ENCODE measurements at regions not wholly inside any gene's neighbourhood (a gene's known extent, or its start where the extent isn't known, plus 50 kb on each side); places are given as distances from the start of the nearest gene placed in this dataset.
"Not testable (repeated sequence)": the region's sequence is repeated elsewhere in the genome, so short reads cannot be mapped to it uniquely, and the experiment has no call there.

GRCh38 chr18:1848716-1849115 is 722.6 kb downstream of the METTL4 start:
- TF ChIP-seq CTCF (IDR thresholded peaks at IDR 0.05; ENCODE audit: low read depth, low read length, missing control alignments): no peak
- DNase-seq (ENCODE audit: low read depth): no peak
- H3K4me3 ChIP-seq (ENCODE audit: low read depth, low read length): no peak overlapping the region

- no peak for DNase-seq (ENCODE audit: low read depth)
- H3K4me3 ChIP-seq (ENCODE audit: low read depth, low read length): no peak overlapping the region
- no peak for TF ChIP-seq CTCF (IDR thresholded peaks at IDR 0.05; ENCODE audit: low read depth, low read length, missing control alignments)
These were observed 721.9 kb downstream of the METTL4 start for GRCh38 chr18:1849386-1849785.

- not testable (repeated sequence) for H3K4me3 ChIP-seq (ENCODE audit: low read depth, low read length); DNase-seq (ENCODE audit: low read depth)
These were observed 714.0 kb downstream of the METTL4 start for GRCh38 chr18:1857281-1857680.

GRCh38 chr18:1861473-1861872 is 709.8 kb downstream of the METTL4 start:
- TF ChIP-seq CTCF (IDR thresholded peaks at IDR 0.05; ENCODE audit: low read depth, low read length, missing control alignments): no peak

GRCh38 chr18:1865869-1866268 is 705.4 kb downstream of the METTL4 start:
- no peak overlapping the region for H3K4me3 ChIP-seq (ENCODE audit: low read depth, low read length)
- no peak for DNase-seq (ENCODE audit: low read depth)
- TF ChIP-seq CTCF (IDR thresholded peaks at IDR 0.05; ENCODE audit: low read depth, low read length, missing control alignments): no peak

More at GRCh38 chr18:1861473-1861872, 709.8 kb downstream of the METTL4 start:
- no peak for DNase-seq (ENCODE audit: low read depth)
- H3K4me3 ChIP-seq (ENCODE audit: low read depth, low read length): no peak overlapping the region

GRCh38 chr18:1872274-1872673 is 699.0 kb downstream of the METTL4 start:
- H3K4me3 ChIP-seq (ENCODE audit: low read depth, low read length): no peak overlapping the region
- no peak for TF ChIP-seq CTCF (IDR thresholded peaks at IDR 0.05; ENCODE audit: low read depth, low read length, missing control alignments)
- no peak for DNase-seq (ENCODE audit: low read depth)

- TF ChIP-seq CTCF (IDR thresholded peaks at IDR 0.05; ENCODE audit: low read depth, low read length, missing control alignments): no peak
- DNase-seq (ENCODE audit: low read depth): no peak
- H3K4me3 ChIP-seq (ENCODE audit: low read depth, low read length): no peak overlapping the region
These were observed 696.1 kb downstream of the METTL4 start for GRCh38 chr18:1875219-1875618.

GRCh38 chr18:1884623-1885022 is 686.7 kb downstream of the METTL4 start:
- DNase-seq (ENCODE audit: low read depth): no peak
- no peak overlapping the region for H3K4me3 ChIP-seq (ENCODE audit: low read depth, low read length)
- no peak for TF ChIP-seq CTCF (IDR thresholded peaks at IDR 0.05; ENCODE audit: low read depth, low read length, missing control alignments)

Data from GM12864 (cell line).